Common myeloid progenitor, CD34-positive (primary cell): ENCODE measurements at regions not wholly inside any gene's neighbourhood (a gene's known extent, or its start where the extent isn't known, plus 50 kb on each side); places are given as distances from the start of the nearest gene placed in this dataset.
"Not testable (repeated sequence)": the region's sequence is repeated elsewhere in the genome, so short reads cannot be mapped to it uniquely, and the experiment has no call there.

Experiments
- CTCF ChIA-PET: fragments of 350-600 bp; sonication (Branson Sonifier 250); formaldehyde crosslinking; loops from one replicate; lab custom pipeline; 2021; ENCODE audit warnings: antibody characterized with exemption; lab: Charles Lee
- POLR2A ChIA-PET: fragments of 350-600 bp; sonication (Branson Sonifier 250); formaldehyde crosslinking; loops from one replicate; lab custom pipeline; 2021; ENCODE audit warnings: antibody characterized with exemption; lab: Charles Lee
- DNase-seq, 3 donors: peaks; one replicate each; pipeline versions ENCODE4 v3.0.0 to v3.0.0-alpha.2; 2013
- H3K27ac ChIP-seq, 2 experiments: 1 replicate in 1 of 2; 2 replicates in 1 of 2; pipeline ENCODE4 v1.7.0; 2013; ENCODE audit warnings: inconsistent platforms in 2 of 2, low read length in 2 of 2, mild to moderate bottlenecking in 2 of 2, low read depth in 1 of 2, moderate library complexity in 1 of 2; ENCODE audit not compliant: severe bottlenecking in 2 of 2, insufficient read depth in 1 of 2, poor library complexity in 1 of 2
- H3K27me3 ChIP-seq, 5 experiments: replicated peaks in 2 of 5; 1 replicate in 3 of 5; 2 replicates in 2 of 5; pipeline versions ENCODE4 v1.6.1 to v1.7.0; 2013; ENCODE audit warnings: low read length in 4 of 5, mild to moderate bottlenecking in 2 of 5, moderate library complexity in 2 of 5, inconsistent platforms in 1 of 5; ENCODE audit not compliant: insufficient read depth in 5 of 5, control insufficient read depth in 4 of 5
- H3K36me3 ChIP-seq, 4 experiments: 1 replicate in 2 of 4; 2 replicates in 2 of 4; pipeline versions ENCODE4 v1.6.1 to v1.7.0; 2013; ENCODE audit warnings: low read length in 3 of 4, control low read depth in 1 of 4, mild to moderate bottlenecking in 1 of 4; ENCODE audit not compliant: control insufficient read depth in 4 of 4, insufficient read depth in 4 of 4
- H3K4me1 ChIP-seq, 4 experiments: 1 replicate in 3 of 4; 2 replicates in 1 of 4; pipeline versions ENCODE4 v1.6.1 to v1.7.1; 2013; ENCODE audit warnings: low read length in 3 of 4, mild to moderate bottlenecking in 3 of 4, control low read depth in 1 of 4, inconsistent platforms in 1 of 4, moderate library complexity in 1 of 4; ENCODE audit not compliant: control insufficient read depth in 4 of 4, insufficient read depth in 4 of 4; ENCODE audit errors: control extremely low read depth in 1 of 4
- H3K4me3 ChIP-seq, 7 experiments: 1 replicate in 4 of 7; 2 replicates in 3 of 7; pipeline versions ENCODE4 v1.5.1 to v1.7.0; 2013; ENCODE audit warnings: mild to moderate bottlenecking in 7 of 7, low read length in 6 of 7, moderate library complexity in 6 of 7, inconsistent platforms in 2 of 7, low read depth in 2 of 7, control low read depth in 1 of 7; ENCODE audit not compliant: insufficient read depth in 4 of 7, control insufficient read depth in 1 of 7; ENCODE audit errors: extremely low read depth in 1 of 7
- H3K9me3 ChIP-seq, 5 experiments: 1 replicate in 4 of 5; 2 replicates in 1 of 5; pipeline versions ENCODE4 v1.6.1 to v1.7.1; 2013; ENCODE audit warnings: low read length in 4 of 5, mild to moderate bottlenecking in 2 of 5, inconsistent platforms in 1 of 5, low read depth in 1 of 5, moderate library complexity in 1 of 5; ENCODE audit not compliant: control insufficient read depth in 4 of 5, insufficient read depth in 2 of 5; ENCODE audit errors: control extremely low read depth in 1 of 5
- whole genome bisulfite sequencing: methylation state at CpG from one replicate; pipeline ENCODE4 v1.1.5; 2013; ENCODE audit not compliant: insufficient coverage; 5-methylcytosine and 5-hydroxymethylcytosine counted together

- ChIA-PET POLR2A (interaction anchor here (0.6 kb wide), 1 partner anchor 24 kb away, joined by 3 read pairs; no protein-coding TSS in a partner anchor), CTCF (interaction anchor here (0.7 to 2.1 kb wide), 13 partner anchors 9 to 670 kb away, joined by 3 to 8 read pairs (median 3); no protein-coding TSS in a partner anchor)
- no peaks in the 10 kb centered on the region for H3K9me3 ChIP-seq
- no peaks in the 10 kb centered on the region for H3K36me3 ChIP-seq
- peak; percentile 48 to 66 (median 59) for DNase-seq
- no peak overlapping the region for H3K4me3 ChIP-seq
- WGBS = 20% methylated on average over 15 of the region's 15 CpGs
- no peaks in the 10 kb centered on the region for H3K4me1 ChIP-seq
- H3K27ac ChIP-seq = no peak overlapping the region
- peaks cover 0 to 4% (median 2%) of the 10 kb centered on the region in 5 experiments for H3K27me3 ChIP-seq
Observed at GRCh38 chr19:34041925-34042521, 130.3 kb upstream of the LSM14A start.

GRCh38 chr19:34044021-34044420, 128.3 kb upstream of the LSM14A start:
- DNase-seq = no peak
- no peak overlapping the region for H3K27ac ChIP-seq
- no peak overlapping the region for H3K4me3 ChIP-seq
- H3K4me1 ChIP-seq = no peaks in the 10 kb centered on the region
- H3K9me3 ChIP-seq = no peaks in the 10 kb centered on the region
- H3K27me3 ChIP-seq = peaks cover 0 to 7% (median 3%) of the 10 kb centered on the region in 5 experiments
- ChIA-PET POLR2A (no interaction called here), CTCF (interaction anchor here (0.5 kb wide), 1 partner anchor 177 kb away, joined by 3 read pairs; no protein-coding TSS in a partner anchor)
- no peaks in the 10 kb centered on the region for H3K36me3 ChIP-seq
- WGBS = 83% methylated on average over 1 of the region's 2 CpGs

GRCh38 chr19:34049944-34050343, 122.4 kb upstream of the LSM14A start:
- H3K4me1 ChIP-seq = no peaks in the 10 kb centered on the region
- peaks cover 0 to 14% (median 3%) of the 10 kb centered on the region in 5 experiments for H3K27me3 ChIP-seq
- DNase-seq = no peak
- H3K4me3 ChIP-seq = no peak overlapping the region
- no peaks in the 10 kb centered on the region for H3K36me3 ChIP-seq
- 100% methylated on average over 2 of the region's 3 CpGs for WGBS
- ChIA-PET CTCF (no interaction called here), POLR2A (no interaction called here)
- H3K9me3 ChIP-seq = peaks cover 0 to 3% (median 0%) of the 10 kb centered on the region in 5 experiments
- no peak overlapping the region for H3K27ac ChIP-seq

- POLR2A ChIA-PET = interaction anchor here (0.6 kb wide), 1 partner anchor 154 kb away, joined by 3 read pairs; no protein-coding TSS in a partner anchor
- peaks cover 0 to 14% (median 3%) of the 10 kb centered on the region in 5 experiments for H3K27me3 ChIP-seq
- CTCF ChIA-PET, H3K36me3 ChIP-seq, DNase-seq, H3K4me3 ChIP-seq, H3K27ac ChIP-seq, H3K9me3 ChIP-seq, H3K4me1 ChIP-seq: not testable (repeated sequence)
- WGBS = 82% methylated on average over 2 of the region's 3 CpGs
Observed at GRCh38 chr19:34050430-34050829, 121.9 kb upstream of the LSM14A start.

GRCh38 chr19:34051255-34051654, 121.0 kb upstream of the LSM14A start:
- POLR2A ChIA-PET = interaction anchor here (0.6 kb wide), 1 partner anchor 155 kb away, joined by 3 read pairs; no protein-coding TSS in a partner anchor
- CTCF ChIA-PET = interaction anchor here (1.3 kb wide), 1 partner anchor 9 kb away, joined by 6 read pairs; no protein-coding TSS in a partner anchor
- H3K36me3 ChIP-seq = no peaks in the 10 kb centered on the region
- 92% methylated on average over 2 of the region's 3 CpGs for WGBS
- no peak for DNase-seq
- no peak overlapping the region for H3K27ac ChIP-seq
- H3K9me3 ChIP-seq = peaks cover 0 to 3% (median 0%) of the 10 kb centered on the region in 5 experiments
- peaks cover 0 to 20% (median 3%) of the 10 kb centered on the region in 5 experiments for H3K27me3 ChIP-seq
- H3K4me3 ChIP-seq = no peak overlapping the region
- H3K4me1 ChIP-seq = no peaks in the 10 kb centered on the region

- 93% methylated on average over 1 of the region's 1 CpG for WGBS
- Histone ChIP-seq H3K27ac (no peak overlapping the region), H3K9me3 (peaks cover 0 to 3% (median 0%) of the 10 kb centered on the region in 5 experiments), H3K4me1 (no peaks in the 10 kb centered on the region), H3K4me3 (no peak overlapping the region), H3K36me3 (no peaks in the 10 kb centered on the region), H3K27me3 (peaks cover 0 to 16% (median 3%) of the 10 kb centered on the region in 5 experiments)
- DNase-seq = no peak
- CTCF ChIA-PET = no interaction called here
- POLR2A ChIA-PET = no interaction called here
Observed at GRCh38 chr19:34057155-34057554, 115.1 kb upstream of the LSM14A start.

GRCh38 chr19:34066007-34066643, 106.2 kb upstream of the LSM14A start:
- H3K4me3 ChIP-seq = no peak overlapping the region
- H3K27me3 ChIP-seq = peaks cover 0 to 25% (median 0%) of the 10 kb centered on the region in 5 experiments
- ChIA-PET POLR2A (no interaction called here), CTCF (interaction anchor here (1.5 kb wide), 1 partner anchor 24 kb away, joined by 3 read pairs; no protein-coding TSS in a partner anchor)
- no peaks in the 10 kb centered on the region for H3K4me1 ChIP-seq
- H3K36me3 ChIP-seq = no peaks in the 10 kb centered on the region
- DNase-seq = no peak
- no peak overlapping the region for H3K27ac ChIP-seq
- no peaks in the 10 kb centered on the region for H3K9me3 ChIP-seq
- WGBS = 34% methylated on average over 9 of the region's 14 CpGs
